ENCODE measurements at regions not wholly inside any gene's neighbourhood (a gene's known extent, or its start where the extent isn't known, plus 50 kb on each side); places are given as distances from the start of the nearest gene placed in this dataset.

GRCh38 chr2:172229125-172229524 is 126.4 kb upstream of the DLX2 start:
- intact Hi-C loops (cut with DNase I): no loop called here
- no peaks in the 10 kb centered on the region for H3K4me1 ChIP-seq
- H3K27me3 ChIP-seq (ENCODE audit: low read depth): peaks cover 3% of the 10 kb centered on the region
- H3K36me3 ChIP-seq: no peaks in the 10 kb centered on the region
- DNase-seq: no peak
- no peak for TF ChIP-seq CTCF (IDR thresholded peaks at IDR 0.05)
- H3K9me3 ChIP-seq: no peaks in the 10 kb centered on the region
- H3K4me3 ChIP-seq: no peak overlapping the region
- no peak for ATAC-seq
- no peak overlapping the region for H3K27ac ChIP-seq

GRCh38 chr2:172230332-172230888 is 127.7 kb upstream of the DLX2 start:
- TF ChIP-seq CTCF (IDR thresholded peaks at IDR 0.05): no peak
- DNase-seq (no peak), ATAC-seq (no peak)
- peaks cover 15% of the 10 kb centered on the region for H3K27me3 ChIP-seq (ENCODE audit: low read depth)
- H3K4me3 ChIP-seq: no peak overlapping the region
- intact Hi-C loops (cut with DNase I): no loop called here
- H3K27ac ChIP-seq: no peak overlapping the region
- no peaks in the 10 kb centered on the region for H3K9me3 ChIP-seq
- H3K4me1 ChIP-seq: peaks cover 7% of the 10 kb centered on the region
- no peaks in the 10 kb centered on the region for H3K36me3 ChIP-seq

GRCh38 chr2:172230889-172231401 is 128.2 kb upstream of the DLX2 start:
- ATAC-seq (no peak), DNase-seq (no peak)
- no peak overlapping the region for H3K27ac ChIP-seq
- H3K9me3 ChIP-seq: no peaks in the 10 kb centered on the region
- no peak for TF ChIP-seq CTCF (IDR thresholded peaks at IDR 0.05)
- intact Hi-C loops (cut with DNase I): no loop called here
- H3K4me1 ChIP-seq: peaks cover 12% of the 10 kb centered on the region
- H3K36me3 ChIP-seq: no peaks in the 10 kb centered on the region
- peaks cover 21% of the 10 kb centered on the region for H3K27me3 ChIP-seq (ENCODE audit: low read depth)
- H3K4me3 ChIP-seq: no peak overlapping the region

- H3K4me3 ChIP-seq: no peak overlapping the region
- H3K27ac ChIP-seq: no peak overlapping the region
- DNase-seq: no peak
- no peaks in the 10 kb centered on the region for H3K9me3 ChIP-seq
- intact Hi-C loops (cut with DNase I): no loop called here
- H3K36me3 ChIP-seq: no peaks in the 10 kb centered on the region
- H3K4me1 ChIP-seq: peaks cover 12% of the 10 kb centered on the region
- no peak for TF ChIP-seq CTCF (IDR thresholded peaks at IDR 0.05)
- H3K27me3 ChIP-seq (ENCODE audit: low read depth): peaks cover 23% of the 10 kb centered on the region
- no peak for ATAC-seq
These were observed 128.8 kb upstream of the DLX2 start for GRCh38 chr2:172231508-172231907.

- Histone ChIP-seq H3K27me3 (ENCODE audit: low read depth) (peaks cover 23% of the 10 kb centered on the region), H3K4me3 (no peak overlapping the region), H3K4me1 (peaks cover 12% of the 10 kb centered on the region), H3K9me3 (no peaks in the 10 kb centered on the region), H3K36me3 (no peaks in the 10 kb centered on the region), H3K27ac (no peak overlapping the region)
- no peak for TF ChIP-seq CTCF (IDR thresholded peaks at IDR 0.05)
- intact Hi-C loops (cut with DNase I): no loop called here
- no peak for DNase-seq
- ATAC-seq: no peak
These were observed 130.2 kb upstream of the DLX2 start for GRCh38 chr2:172232708-172233396.
